ENCODE measurements at regions not wholly inside any gene's neighbourhood (a gene's known extent, or its start where the extent isn't known, plus 50 kb on each side); places are given as distances from the start of the nearest gene placed in this dataset.
"Not testable (repeated sequence)": the region's sequence is repeated elsewhere in the genome, so short reads cannot be mapped to it uniquely, and the experiment has no call there.

GRCh38 chr2:90139046-90139445 lies 1447.6 kb downstream of the RPIA start:
- H3K9me3 ChIP-seq, H4K20me1 ChIP-seq, H3K4me2 ChIP-seq, H3K36me3 ChIP-seq, H3K27me3 ChIP-seq, H3K9ac ChIP-seq, H3K4me3 ChIP-seq, H3K27ac ChIP-seq, H3K4me1 ChIP-seq: not testable (repeated sequence)

- not testable (repeated sequence) for H4K20me1 ChIP-seq, H3K27ac ChIP-seq, H3K27me3 ChIP-seq, H3K9me3 ChIP-seq, H3K9ac ChIP-seq, H3K36me3 ChIP-seq, H3K4me3 ChIP-seq, H3K4me2 ChIP-seq, H3K4me1 ChIP-seq
These were observed 1450.1 kb downstream of the RPIA start for GRCh38 chr2:90141558-90141957.

GRCh38 chr2:90151805-90152204 lies 1460.3 kb downstream of the RPIA start:
- H3K27ac ChIP-seq, H3K9ac ChIP-seq, H3K4me3 ChIP-seq, H4K20me1 ChIP-seq, H3K4me1 ChIP-seq, H3K36me3 ChIP-seq, H3K4me2 ChIP-seq, H3K27me3 ChIP-seq, H3K9me3 ChIP-seq: not testable (repeated sequence)

GRCh38 chr2:90170978-90171377 lies 1479.5 kb downstream of the RPIA start:
- H3K4me3 ChIP-seq, H3K4me2 ChIP-seq, H3K27ac ChIP-seq, H4K20me1 ChIP-seq, H3K4me1 ChIP-seq, H3K9ac ChIP-seq, H3K36me3 ChIP-seq, H3K27me3 ChIP-seq, H3K9me3 ChIP-seq: not testable (repeated sequence)

GRCh38 chr2:90173081-90173480 lies 1481.6 kb downstream of the RPIA start:
- H3K27ac ChIP-seq, result not testable (repeated sequence)

GRCh38 chr2:90179591-90179990 lies 1488.1 kb downstream of the RPIA start:
- H3K9me3 ChIP-seq, H3K27me3 ChIP-seq, H3K27ac ChIP-seq, H3K9ac ChIP-seq, H3K36me3 ChIP-seq, H4K20me1 ChIP-seq, H3K4me3 ChIP-seq: not testable (repeated sequence)
- peaks cover 10% of the 10 kb centered on the region for H3K4me1 ChIP-seq
- peak overlapping the region; percentile 43; the same call in 1 of the 2 replicates for H3K4me2 ChIP-seq

More at GRCh38 chr2:90173081-90173480, 1481.6 kb downstream of the RPIA start:
- H3K4me2 ChIP-seq, H3K9me3 ChIP-seq, H3K4me3 ChIP-seq, H3K9ac ChIP-seq, H3K27me3 ChIP-seq, H4K20me1 ChIP-seq, H3K36me3 ChIP-seq, H3K4me1 ChIP-seq: not testable (repeated sequence)

GRCh38 chr2:90207454-90208058 lies 1516.1 kb downstream of the RPIA start:
- Histone ChIP-seq H3K27me3 (no peaks in the 10 kb centered on the region), H3K9ac (no peak overlapping the region), H3K36me3 (no peaks in the 10 kb centered on the region), H3K9me3 (peaks cover 5% of the 10 kb centered on the region; the same call in 1 of the 2 replicates), H3K4me1 (peaks cover 31% of the 10 kb centered on the region), H3K4me3 (no peak overlapping the region), H4K20me1 (no peaks in the 10 kb centered on the region), H3K27ac (no peak overlapping the region), H3K4me2 (no peak overlapping the region)
- no peak for TF ChIP-seq Cebpa-rat (IDR thresholded peaks at IDR 0.05)

GRCh38 chr2:90209009-90209408 lies 1517.5 kb downstream of the RPIA start:
- no peak overlapping the region for H3K4me2 ChIP-seq
- no peak overlapping the region for H3K27ac ChIP-seq
- TF ChIP-seq Cebpa-rat (IDR thresholded peaks at IDR 0.05), result no peak

GRCh38 chr2:90209806-90210205 lies 1518.3 kb downstream of the RPIA start:
- no peaks in the 10 kb centered on the region for H4K20me1 ChIP-seq
- H3K4me2 ChIP-seq, result peak overlapping the region; percentile 38
- H3K27me3 ChIP-seq, result no peaks in the 10 kb centered on the region
- no peak overlapping the region for H3K4me3 ChIP-seq
- H3K36me3 ChIP-seq, result no peaks in the 10 kb centered on the region
- H3K27ac ChIP-seq, result 0 out of 2 replicates have a peak overlapping the region, but pooled peaks have one; percentile 25
- TF ChIP-seq Cebpa-rat (IDR thresholded peaks at IDR 0.05), result no peak
- H3K4me1 ChIP-seq, result peaks cover 45% of the 10 kb centered on the region
- peaks cover 5% of the 10 kb centered on the region; the same call in 1 of the 2 replicates for H3K9me3 ChIP-seq
- H3K9ac ChIP-seq, result no peak overlapping the region

More at GRCh38 chr2:90209009-90209408, 1517.5 kb downstream of the RPIA start:
- H3K4me1 ChIP-seq, result peaks cover 41% of the 10 kb centered on the region
- H3K9ac ChIP-seq, result no peak overlapping the region
- H3K9me3 ChIP-seq, result peaks cover 5% of the 10 kb centered on the region; the same call in 1 of the 2 replicates
- H3K27me3 ChIP-seq, result no peaks in the 10 kb centered on the region
- no peaks in the 10 kb centered on the region for H4K20me1 ChIP-seq
- H3K36me3 ChIP-seq, result no peaks in the 10 kb centered on the region
- H3K4me3 ChIP-seq, result no peak overlapping the region

- H3K9ac ChIP-seq, H3K27me3 ChIP-seq, H3K9me3 ChIP-seq, H3K4me3 ChIP-seq, H4K20me1 ChIP-seq, H3K36me3 ChIP-seq: not testable (repeated sequence)
- H3K4me1 ChIP-seq, result peaks cover 68% of the 10 kb centered on the region
- H3K4me2 ChIP-seq, result peak overlapping the region; percentile 69
- peak overlapping the region; percentile 74 for H3K27ac ChIP-seq
These were observed 1524.4 kb downstream of the RPIA start for GRCh38 chr2:90215880-90216279.

GRCh38 chr2:90216801-90217200 lies 1525.3 kb downstream of the RPIA start:
- H3K4me1 ChIP-seq, result peaks cover 74% of the 10 kb centered on the region
- not testable (repeated sequence) for H3K27me3 ChIP-seq, H3K36me3 ChIP-seq, H3K9me3 ChIP-seq, H4K20me1 ChIP-seq, H3K4me3 ChIP-seq
- H3K4me2 ChIP-seq, result peak overlapping the region; percentile 69
- peak overlapping the region; percentile 57; the same call in 1 of the 2 replicates for H3K9ac ChIP-seq
- H3K27ac ChIP-seq, result peak overlapping the region; percentile 74

- H3K27ac ChIP-seq, result 0 out of 2 replicates have a peak overlapping the region, but pooled peaks have one; percentile 44
- peaks cover 74% of the 10 kb centered on the region for H3K4me1 ChIP-seq
- not testable (repeated sequence) for H4K20me1 ChIP-seq, H3K4me3 ChIP-seq, H3K9me3 ChIP-seq, H3K27me3 ChIP-seq, H3K9ac ChIP-seq, H3K36me3 ChIP-seq
- H3K4me2 ChIP-seq, result peak overlapping the region; percentile 49; the same call in 1 of the 2 replicates
These were observed 1527.1 kb downstream of the RPIA start for GRCh38 chr2:90218534-90218933.

- Histone ChIP-seq H3K9ac (peak overlapping the region; percentile 67), H3K4me3 (peak overlapping the region; percentile 56), H3K4me1 (peaks cover 63% of the 10 kb centered on the region), H3K4me2 (peak overlapping the region; percentile 84), H3K27ac (peak overlapping the region; percentile 88)
- not testable (repeated sequence) for H4K20me1 ChIP-seq, H3K36me3 ChIP-seq, H3K9me3 ChIP-seq, H3K27me3 ChIP-seq
These were observed 1529.3 kb downstream of the RPIA start for GRCh38 chr2:90220623-90221299.

Data from BLaER1 (cell line).